SU-DHL-6 (cell line): ENCODE measurements at regions not wholly inside any gene's neighbourhood (a gene's known extent, or its start where the extent isn't known, plus 50 kb on each side); places are given as distances from the start of the nearest gene placed in this dataset.

Source experiments
- H2AFZ ChIP-seq: fragments of 200-600 bp; sonication (generic); 2 replicates; pipeline ENCODE4 v1.6.1; 2014; ENCODE audit warnings: low read depth, mild to moderate bottlenecking, moderate library complexity, mixed read lengths, antibody characterized with exemption, low read length; ENCODE audit not compliant: severe bottlenecking
- H3F3A ChIP-seq: fragments of 200-600 bp; shearing (Covaris generic); 2 replicates; pipeline ENCODE4 v1.6.0; 2016; ENCODE audit warnings: antibody characterized with exemption, mild to moderate bottlenecking; ENCODE audit not compliant: insufficient read depth
- H3K27ac ChIP-seq: fragments of 200-600 bp; sonication (generic); 2 replicates; pipeline ENCODE4 v1.5.1; 2016; ENCODE audit warnings: low read depth, mild to moderate bottlenecking, low read length, moderate library complexity, mixed read lengths
- H3K27me3 ChIP-seq: fragments of 200-600 bp; sonication (generic), shearing (Covaris generic); 2 replicates; pipeline ENCODE4 v1.6.0; 2014; ENCODE audit warnings: mild to moderate bottlenecking, low read length
- H3K36me3 ChIP-seq: fragments of 200-600 bp; sonication (generic); 2 replicates; pipeline ENCODE4 v1.6.1; 2014; ENCODE audit warnings: mild to moderate bottlenecking, low read length, mixed read lengths
- H3K4me2 ChIP-seq: fragments of 300-600, 200-600 bp; shearing (Covaris generic), sonication (generic); 2 replicates; pipeline ENCODE4 v1.6.0; 2014; ENCODE audit warnings: low read length, low read depth, mild to moderate bottlenecking; ENCODE audit not compliant: poor library complexity, severe bottlenecking
- H3K4me3 ChIP-seq: fragments of 200-600 bp; sonication (generic); 2 replicates; pipeline ENCODE4 v1.5.1; 2014; ENCODE audit warnings: antibody characterized with exemption, low read length, mild to moderate bottlenecking, mixed read lengths; ENCODE audit not compliant: insufficient read depth, poor library complexity, severe bottlenecking
- H3K79me2 ChIP-seq: fragments of 200-600 bp; sonication (generic); 2 replicates; pipeline ENCODE4 v1.6.1; 2014; ENCODE audit warnings: mild to moderate bottlenecking, low read length, moderate library complexity; ENCODE audit not compliant: insufficient read depth
- H3K9ac ChIP-seq: fragments of 200-600 bp; sonication (generic); 2 replicates; pipeline ENCODE4 v1.7.0; 2014; ENCODE audit warnings: mild to moderate bottlenecking, low read length
- H3K9me2 ChIP-seq: fragments of 200-600 bp; sonication (generic); replicated peaks from 2 replicates; pipeline ENCODE4 v1.6.1; 2014; ENCODE audit warnings: low read length; ENCODE audit not compliant: insufficient read depth
- H3K9me3 ChIP-seq: fragments of 200-600 bp; sonication (generic); 2 replicates; pipeline ENCODE4 v1.6.1; 2014; ENCODE audit warnings: low read length, mixed read lengths; ENCODE audit not compliant: insufficient read depth
- H4K20me1 ChIP-seq: fragments of 200-600 bp; sonication (generic); 2 replicates; pipeline ENCODE4 v1.6.1; 2014; ENCODE audit warnings: low read depth, mild to moderate bottlenecking, antibody characterized with exemption, low read length, moderate library complexity, mixed read lengths
- CTCF ChIP-seq: fragments of 200-600 bp; sonication (generic); IDR thresholded peaks from one replicate; pipeline ENCODE4 v1.5.1; 2017; ENCODE audit warnings: antibody characterized with exemption, mild to moderate bottlenecking, low read length, moderate library complexity; ENCODE audit not compliant: insufficient read depth, poor library complexity, severe bottlenecking
- EZH2phosphoT487 ChIP-seq: fragments of 200-600 bp; sonication (generic), shearing (Covaris generic); conservative IDR thresholded peaks from 2 replicates; pipeline ENCODE4 v1.6.1; 2018; ENCODE audit warnings: mild to moderate bottlenecking, antibody characterized with exemption, low read length, moderate library complexity, mixed read lengths

GRCh38 chr16:51431517-51432241 is 280.6 kb upstream of the SALL1 start:
- TF ChIP-seq EZH2phosphoT487 (no peak), CTCF (no peak)
- Histone ChIP-seq H3K27ac (no peak overlapping the region), H3K27me3 (no peaks in the 10 kb centered on the region), H3K4me2 (no peak overlapping the region), H3F3A (no peaks in the 10 kb centered on the region), H2AFZ (no peak overlapping the region), H3K4me3 (no peak overlapping the region), H3K9me3 (no peaks in the 10 kb centered on the region), H3K36me3 (no peaks in the 10 kb centered on the region), H3K9ac (no peak overlapping the region), H4K20me1 (no peaks in the 10 kb centered on the region), H3K79me2 (no peaks in the 10 kb centered on the region), H3K9me2 (no peaks in the 10 kb centered on the region)

GRCh38 chr16:51430716-51431369 is 279.8 kb upstream of the SALL1 start:
- no peak overlapping the region for H3K27ac ChIP-seq
- no peaks in the 10 kb centered on the region for H3K9me2 ChIP-seq
- H2AFZ ChIP-seq: no peak overlapping the region
- H3K4me2 ChIP-seq: no peak overlapping the region
- no peak overlapping the region for H3K4me3 ChIP-seq
- H3K27me3 ChIP-seq: no peaks in the 10 kb centered on the region
- H3K79me2 ChIP-seq: no peaks in the 10 kb centered on the region
- H3K9ac ChIP-seq: no peak overlapping the region
- no peaks in the 10 kb centered on the region for H3K36me3 ChIP-seq
- H3K9me3 ChIP-seq: no peaks in the 10 kb centered on the region
- no peaks in the 10 kb centered on the region for H4K20me1 ChIP-seq
- H3F3A ChIP-seq: no peaks in the 10 kb centered on the region
- TF ChIP-seq EZH2phosphoT487: no peak
- no peak for TF ChIP-seq CTCF

GRCh38 chr16:51429041-51429440 is 278.0 kb upstream of the SALL1 start:
- Histone ChIP-seq H3K79me2 (no peaks in the 10 kb centered on the region), H3K9me3 (no peaks in the 10 kb centered on the region), H2AFZ (no peak overlapping the region), H3K9me2 (no peaks in the 10 kb centered on the region), H4K20me1 (no peaks in the 10 kb centered on the region), H3K27me3 (no peaks in the 10 kb centered on the region), H3K36me3 (no peaks in the 10 kb centered on the region), H3F3A (no peaks in the 10 kb centered on the region), H3K27ac (no peak overlapping the region), H3K9ac (no peak overlapping the region), H3K4me2 (no peak overlapping the region), H3K4me3 (no peak overlapping the region)
- TF ChIP-seq CTCF (no peak), EZH2phosphoT487 (no peak)
